Mesenchymal stem cell (in vitro differentiated cells and primary cell): ENCODE measurements at regions not wholly inside any gene's neighbourhood (a gene's known extent, or its start where the extent isn't known, plus 50 kb on each side); places are given as distances from the start of the nearest gene placed in this dataset.
"Not testable (repeated sequence)": the region's sequence is repeated elsewhere in the genome, so short reads cannot be mapped to it uniquely, and the experiment has no call there.

Experiments used
- DNase-seq: peaks from one replicate; pipeline ENCODE4 v3.0.0-alpha.2; 2013
- H2AFZ ChIP-seq: one replicate; pipeline ENCODE4 v1.6.1; 2013; ENCODE audit warnings: low read depth, mild to moderate bottlenecking, control low read depth, inconsistent platforms, low read length, moderate library complexity
- H2AK5ac ChIP-seq: 2 replicates; pipeline ENCODE4 v1.6.1; 2013; ENCODE audit warnings: low read length, moderate library complexity, mild to moderate bottlenecking, inconsistent platforms; ENCODE audit not compliant: severe bottlenecking
- H2BK120ac ChIP-seq: one replicate; pipeline ENCODE4 v1.6.1; 2013; ENCODE audit warnings: low read depth, mild to moderate bottlenecking, inconsistent platforms, low read length, moderate library complexity
- H2BK12ac ChIP-seq, 2 experiments: one replicate each; pipeline ENCODE4 v1.6.1; 2013; ENCODE audit warnings: inconsistent platforms in 2 of 2, low read length in 2 of 2, mild to moderate bottlenecking in 2 of 2, moderate library complexity in 2 of 2, control low read depth in 1 of 2
- H2BK15ac ChIP-seq: one replicate; pipeline ENCODE4 v1.6.1; 2013; ENCODE audit warnings: mild to moderate bottlenecking, low read depth, inconsistent platforms; ENCODE audit not compliant: poor library complexity, severe bottlenecking
- H2BK5ac ChIP-seq: 2 replicates; pipeline ENCODE4 v1.6.1; 2013; ENCODE audit warnings: low read depth, mild to moderate bottlenecking, low read length, control low read depth, inconsistent platforms; ENCODE audit not compliant: poor library complexity, severe bottlenecking
- H3K14ac ChIP-seq, 2 experiments: one replicate each; pipeline ENCODE4 v1.6.1; 2013; ENCODE audit warnings: inconsistent platforms in 2 of 2, low read length in 2 of 2, control low read depth in 1 of 2, mild to moderate bottlenecking in 1 of 2, moderate library complexity in 1 of 2
- H3K18ac ChIP-seq, 2 experiments: one replicate each; pipeline ENCODE4 v1.6.1; 2013; ENCODE audit warnings: inconsistent platforms in 2 of 2, low read length in 2 of 2, control low read depth in 1 of 2, low read depth in 1 of 2, mild to moderate bottlenecking in 1 of 2
- H3K23ac ChIP-seq, 2 experiments: one replicate each; pipeline ENCODE4 v1.6.1; 2013; ENCODE audit warnings: inconsistent platforms in 2 of 2, low read length in 2 of 2, mild to moderate bottlenecking in 2 of 2, moderate library complexity in 2 of 2, control low read depth in 1 of 2
- H3K27ac ChIP-seq: 2 replicates; pipeline ENCODE4 v1.5.1; 2013; ENCODE audit warnings: mild to moderate bottlenecking, moderate library complexity, low read length, control low read depth, inconsistent platforms; ENCODE audit not compliant: poor library complexity, severe bottlenecking
- H3K27me3 ChIP-seq, 2 experiments: 2 replicates each; pipeline versions ENCODE4 v1.6.1 to v1.7.0; 2013; ENCODE audit warnings: low read length in 2 of 2, mild to moderate bottlenecking in 2 of 2, moderate library complexity in 2 of 2, control low read depth in 1 of 2, inconsistent platforms in 1 of 2; ENCODE audit not compliant: control insufficient read depth in 1 of 2, insufficient read depth in 1 of 2
- H3K36me3 ChIP-seq, 2 experiments: 2 replicates each; pipeline versions ENCODE4 v1.6.1 to v1.7.0; 2013; ENCODE audit warnings: low read length in 2 of 2, control low read depth in 1 of 2, inconsistent platforms in 1 of 2, low read depth in 1 of 2, mild to moderate bottlenecking in 1 of 2; ENCODE audit not compliant: insufficient read depth in 2 of 2, control insufficient read depth in 1 of 2
- H3K4ac ChIP-seq, 2 experiments: one replicate each; pipeline ENCODE4 v1.6.1; 2013; ENCODE audit warnings: inconsistent platforms in 2 of 2, low read length in 2 of 2, mild to moderate bottlenecking in 2 of 2, moderate library complexity in 2 of 2, control low read depth in 1 of 2, low read depth in 1 of 2
- H3K4me1 ChIP-seq: 2 replicates; pipeline ENCODE4 v1.6.1; 2013; ENCODE audit warnings: low read depth, low read length, control low read depth; ENCODE audit not compliant: control insufficient read depth, insufficient read depth
- H3K4me2 ChIP-seq: 2 replicates; pipeline ENCODE4 v1.6.1; 2013; ENCODE audit warnings: low read length, mild to moderate bottlenecking, inconsistent platforms; ENCODE audit not compliant: poor library complexity, severe bottlenecking
- H3K4me3 ChIP-seq, 2 experiments: 2 replicates each; pipeline versions ENCODE4 v1.5.1 to v1.7.0; 2013; ENCODE audit warnings: low read length in 2 of 2, mild to moderate bottlenecking in 2 of 2, control low read depth in 1 of 2, low read depth in 1 of 2; ENCODE audit not compliant: insufficient read depth in 1 of 2
- H3K79me1 ChIP-seq: replicated peaks from 2 replicates; pipeline ENCODE4 v1.6.1; 2013; ENCODE audit warnings: mild to moderate bottlenecking, control low read depth, low read length, inconsistent platforms; ENCODE audit not compliant: poor library complexity, severe bottlenecking
- H3K9ac ChIP-seq: 2 replicates; pipeline ENCODE4 v1.7.0; 2013; ENCODE audit warnings: mild to moderate bottlenecking, low read length, moderate library complexity
- H3K9me3 ChIP-seq: 2 replicates; pipeline ENCODE4 v1.7.0; 2013; ENCODE audit warnings: mild to moderate bottlenecking, low read length; ENCODE audit not compliant: control insufficient read depth
- H4K8ac ChIP-seq: one replicate; pipeline ENCODE4 v1.6.1; 2013; ENCODE audit warnings: inconsistent platforms, mild to moderate bottlenecking, low read length, moderate library complexity
- H4K91ac ChIP-seq: one replicate; pipeline ENCODE4 v1.6.1; 2013; ENCODE audit warnings: mild to moderate bottlenecking, low read length, inconsistent platforms
- WGBS: methylation state at CpG from one replicate; pipeline ENCODE4 v1.1.7; 2013; ENCODE audit warnings: mixed read lengths; 5-methylcytosine and 5-hydroxymethylcytosine counted together

GRCh38 chrX:125155296-125156033 lies 164.2 kb upstream of the TEX13C start:
- H3K36me3 ChIP-seq, H2BK120ac ChIP-seq, H3K18ac ChIP-seq, H3K4me3 ChIP-seq, H3K79me1 ChIP-seq, H2AK5ac ChIP-seq, H2BK5ac ChIP-seq, H3K9ac ChIP-seq, H3K4ac ChIP-seq, H4K91ac ChIP-seq, H4K8ac ChIP-seq, H2BK15ac ChIP-seq, H2AFZ ChIP-seq, H3K27me3 ChIP-seq, DNase-seq, H3K9me3 ChIP-seq, H2BK12ac ChIP-seq, H3K14ac ChIP-seq, H3K23ac ChIP-seq, H3K4me2 ChIP-seq, H3K27ac ChIP-seq, H3K4me1 ChIP-seq: not testable (repeated sequence)
- WGBS, result 97% methylated on average over 15 of the region's 41 CpGs

DNA sequence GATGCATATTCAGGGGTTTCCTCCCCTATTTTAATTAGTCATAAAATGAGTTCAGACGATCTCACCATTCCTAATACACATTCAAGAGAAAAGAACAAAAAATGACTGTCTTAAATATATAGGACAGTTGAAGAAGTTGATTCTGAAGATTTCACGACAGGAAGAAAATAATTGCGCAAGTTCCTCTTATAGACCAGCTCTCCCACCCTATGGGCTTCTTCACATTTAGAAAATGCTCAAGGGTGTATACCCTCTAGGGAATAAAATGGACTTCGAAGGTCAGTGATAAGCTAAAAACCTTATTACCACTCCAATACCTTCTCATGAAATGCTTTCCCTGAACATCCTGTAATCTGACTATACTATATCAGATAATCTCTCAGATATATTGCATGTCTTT lies 149.2 kb upstream of the TEX13C start:
- Histone ChIP-seq H2BK15ac (no peak overlapping the region), H2BK5ac (no peak overlapping the region), H2AK5ac (no peak overlapping the region), H2AFZ (no peak overlapping the region), H3K4me2 (no peak overlapping the region), H3K36me3 (no peaks in the 10 kb centered on the region), H4K91ac (no peak overlapping the region), H2BK12ac (no peak overlapping the region), H3K23ac (no peak overlapping the region), H3K79me1 (no peaks in the 10 kb centered on the region), H2BK120ac (no peak overlapping the region), H3K14ac (no peak overlapping the region), H4K8ac (no peak overlapping the region), H3K4me1 (no peaks in the 10 kb centered on the region), H3K27ac (no peak overlapping the region), H3K4me3 (no peak overlapping the region), H3K18ac (no peak overlapping the region), H3K9me3 (no peaks in the 10 kb centered on the region), H3K4ac (no peak overlapping the region), H3K9ac (no peak overlapping the region), H3K27me3 (no peaks in the 10 kb centered on the region)
- no CpG with 5 or more reads among the region's 4 CpGs for WGBS
- no peak for DNase-seq

DNA sequence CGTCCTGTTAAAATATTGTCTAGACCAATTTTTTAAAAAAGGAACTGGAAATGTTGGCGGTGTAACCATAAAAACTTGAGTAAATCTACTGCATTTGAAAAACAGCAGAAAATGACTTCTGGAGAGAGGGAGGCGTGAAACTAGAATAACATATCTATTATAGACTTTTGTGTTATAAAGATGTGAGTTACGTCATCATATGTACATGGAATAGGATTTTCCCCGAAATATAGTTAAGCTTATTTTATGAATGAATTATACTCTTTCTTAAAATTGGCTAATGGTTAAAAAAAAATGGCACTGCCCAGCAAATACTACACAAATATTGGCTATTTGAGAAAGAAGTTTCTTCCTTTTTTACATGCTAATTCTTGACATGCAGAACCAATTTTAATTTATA lies 147.1 kb upstream of the TEX13C start:
- no peaks in the 10 kb centered on the region for H3K4me1 ChIP-seq
- no peak overlapping the region for H4K91ac ChIP-seq
- H3K14ac ChIP-seq, result no peak overlapping the region
- WGBS, result no CpG with 5 or more reads among the region's 5 CpGs
- H3K79me1 ChIP-seq, result no peaks in the 10 kb centered on the region
- H3K9ac ChIP-seq, result no peak overlapping the region
- H3K4me3 ChIP-seq, result no peak overlapping the region
- no peak for DNase-seq
- H4K8ac ChIP-seq, result no peak overlapping the region
- no peak overlapping the region for H2AFZ ChIP-seq
- H3K4me2 ChIP-seq, result no peak overlapping the region
- H2BK15ac ChIP-seq, result no peak overlapping the region
- H3K4ac ChIP-seq, result no peak overlapping the region
- H3K9me3 ChIP-seq, result no peaks in the 10 kb centered on the region
- H3K18ac ChIP-seq, result no peak overlapping the region
- no peak overlapping the region for H2AK5ac ChIP-seq
- H3K27ac ChIP-seq, result no peak overlapping the region
- no peak overlapping the region for H3K23ac ChIP-seq
- no peaks in the 10 kb centered on the region for H3K36me3 ChIP-seq
- no peaks in the 10 kb centered on the region for H3K27me3 ChIP-seq
- H2BK12ac ChIP-seq, result no peak overlapping the region
- no peak overlapping the region for H2BK120ac ChIP-seq
- H2BK5ac ChIP-seq, result no peak overlapping the region

DNA sequence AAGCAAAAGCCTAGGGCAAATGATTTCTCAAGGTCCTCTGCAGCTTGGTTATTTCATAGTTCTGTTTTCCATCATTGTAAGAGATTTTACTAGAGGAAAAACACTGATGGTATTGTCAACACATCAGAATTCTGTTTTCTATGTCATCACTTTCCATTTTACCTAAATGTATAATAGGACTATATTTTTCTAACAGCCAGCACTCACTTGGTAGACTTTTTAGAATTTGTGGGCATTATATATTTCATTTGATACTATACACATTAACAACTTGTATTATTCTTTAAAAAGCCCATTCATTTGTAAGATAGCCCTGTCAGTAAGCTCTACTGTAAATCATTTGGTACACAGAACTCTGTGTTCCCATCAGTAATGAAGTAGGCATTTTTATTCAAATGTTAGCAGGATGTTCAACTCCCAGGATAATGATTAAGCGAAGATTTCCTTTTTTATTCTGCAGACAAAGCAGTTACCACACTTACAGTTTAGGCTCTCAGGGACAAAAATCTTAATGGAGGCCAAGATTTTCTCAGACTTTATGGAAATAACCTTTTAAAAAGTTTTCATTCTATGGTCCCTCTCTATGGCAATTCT lies 143.6 kb upstream of the TEX13C start:
- Histone ChIP-seq H2BK5ac (no peak overlapping the region), H3K27me3 (no peaks in the 10 kb centered on the region), H2BK15ac (no peak overlapping the region), H3K14ac (no peak overlapping the region), H3K4me1 (no peaks in the 10 kb centered on the region), H3K18ac (no peak overlapping the region), H3K27ac (no peak overlapping the region), H4K91ac (no peak overlapping the region), H2BK12ac (no peak overlapping the region), H3K4ac (no peak overlapping the region), H3K9me3 (no peaks in the 10 kb centered on the region), H2AK5ac (no peak overlapping the region), H2BK120ac (no peak overlapping the region), H3K4me3 (no peak overlapping the region), H3K79me1 (no peaks in the 10 kb centered on the region), H4K8ac (no peak overlapping the region), H3K9ac (no peak overlapping the region), H3K4me2 (no peak overlapping the region), H3K36me3 (no peaks in the 10 kb centered on the region), H2AFZ (no peak overlapping the region), H3K23ac (no peak overlapping the region)
- 0% methylated on average over 1 of the region's 1 CpG for WGBS
- no peak for DNase-seq
